ENCODE measurements at regions not wholly inside any gene's neighbourhood (a gene's known extent, or its start where the extent isn't known, plus 50 kb on each side); places are given as distances from the start of the nearest gene placed in this dataset.
"Not testable (repeated sequence)": the region's sequence is repeated elsewhere in the genome, so short reads cannot be mapped to it uniquely, and the experiment has no call there.

- DNase-seq (ENCODE audit: insufficient read length, low spot score) (no peak), FAIRE-seq (no peak)
- TF ChIP-seq POLR2A (IDR thresholded peaks at IDR 0.05; ENCODE audit: low read depth, low read length) = no peak
Observed at GRCh38 chr7:24069751-24070150, 214.2 kb upstream of the NPY start.

- DNase-seq (ENCODE audit: insufficient read length, low spot score) (no peak), FAIRE-seq (no peak)
- no peak for TF ChIP-seq POLR2A (IDR thresholded peaks at IDR 0.05; ENCODE audit: low read depth, low read length)
Observed at GRCh38 chr7:24073651-24074420, 210.2 kb upstream of the NPY start.

GRCh38 chr7:24075426-24075810, 208.6 kb upstream of the NPY start:
- no peak for TF ChIP-seq POLR2A (IDR thresholded peaks at IDR 0.05; ENCODE audit: low read depth, low read length)
- no peak for FAIRE-seq
- DNase-seq (ENCODE audit: insufficient read length, low spot score) = no peak

GRCh38 chr7:24082826-24083225, 201.2 kb upstream of the NPY start:
- TF ChIP-seq POLR2A (IDR thresholded peaks at IDR 0.05; ENCODE audit: low read depth, low read length) = no peak
- no peak for DNase-seq (ENCODE audit: insufficient read length, low spot score)
- no peak for FAIRE-seq

- FAIRE-seq (no peak), DNase-seq (ENCODE audit: insufficient read length, low spot score) (no peak)
- TF ChIP-seq POLR2A (IDR thresholded peaks at IDR 0.05; ENCODE audit: low read depth, low read length) = no peak
Observed at GRCh38 chr7:24102988-24103387, 181.0 kb upstream of the NPY start.

GRCh38 chr7:24108906-24109376, 175.0 kb upstream of the NPY start:
- FAIRE-seq (no peak), DNase-seq (ENCODE audit: insufficient read length, low spot score) (no peak)
- no peak for TF ChIP-seq POLR2A (IDR thresholded peaks at IDR 0.05; ENCODE audit: low read depth, low read length)

- TF ChIP-seq POLR2A (IDR thresholded peaks at IDR 0.05; ENCODE audit: low read depth, low read length) = no peak
Observed at GRCh38 chr7:24110056-24110455, 173.9 kb upstream of the NPY start.

GRCh38 chr7:24113506-24113905, 170.5 kb upstream of the NPY start:
- no peak for FAIRE-seq
- TF ChIP-seq POLR2A (IDR thresholded peaks at IDR 0.05; ENCODE audit: low read depth, low read length) = no peak
- DNase-seq (ENCODE audit: insufficient read length, low spot score) = no peak

More at GRCh38 chr7:24110056-24110455, 173.9 kb upstream of the NPY start:
- no peak for FAIRE-seq
- no peak for DNase-seq (ENCODE audit: insufficient read length, low spot score)

GRCh38 chr7:24115661-24116060, 168.3 kb upstream of the NPY start:
- DNase-seq (ENCODE audit: insufficient read length, low spot score) (no peak), FAIRE-seq (no peak)
- no peak for TF ChIP-seq POLR2A (IDR thresholded peaks at IDR 0.05; ENCODE audit: low read depth, low read length)

GRCh38 chr7:24117903-24118499, 166.0 kb upstream of the NPY start:
- DNase-seq (ENCODE audit: insufficient read length, low spot score); FAIRE-seq: not testable (repeated sequence)

- no peak for TF ChIP-seq POLR2A (IDR thresholded peaks at IDR 0.05; ENCODE audit: low read depth, low read length)
- DNase-seq (ENCODE audit: insufficient read length, low spot score) = no peak
- FAIRE-seq = no peak
Observed at GRCh38 chr7:24119852-24120251, 164.1 kb upstream of the NPY start.

GRCh38 chr7:24123076-24123475, 160.9 kb upstream of the NPY start:
- FAIRE-seq = no peak
- DNase-seq (ENCODE audit: insufficient read length, low spot score) = no peak
- TF ChIP-seq POLR2A (IDR thresholded peaks at IDR 0.05; ENCODE audit: low read depth, low read length) = no peak

- no peak for FAIRE-seq
- no peak for DNase-seq (ENCODE audit: insufficient read length, low spot score)
- TF ChIP-seq POLR2A (IDR thresholded peaks at IDR 0.05; ENCODE audit: low read depth, low read length) = no peak
Observed at GRCh38 chr7:24125765-24126164, 158.2 kb upstream of the NPY start.

- TF ChIP-seq POLR2A (IDR thresholded peaks at IDR 0.05; ENCODE audit: low read depth, low read length) = no peak
- FAIRE-seq = no peak
- DNase-seq (ENCODE audit: insufficient read length, low spot score) = no peak
Observed at GRCh38 chr7:24127930-24128329, 156.1 kb upstream of the NPY start.

GRCh38 chr7:24129597-24129996, 154.4 kb upstream of the NPY start:
- FAIRE-seq (no peak), DNase-seq (ENCODE audit: insufficient read length, low spot score) (no peak)

More at GRCh38 chr7:24129597-24129996, 154.4 kb upstream of the NPY start:
- TF ChIP-seq POLR2A (IDR thresholded peaks at IDR 0.05; ENCODE audit: low read depth, low read length) = no peak

Data from H54 (cell line).